Hematopoietic multipotent progenitor cell treated with erythropoietin and hydrocortisone succinate and interleukin-3 and kit ligand, for 8 days (in vitro differentiated cells): ENCODE measurements at regions not wholly inside any gene's neighbourhood (a gene's known extent, or its start where the extent isn't known, plus 50 kb on each side); places are given as distances from the start of the nearest gene placed in this dataset.
"Not testable (repeated sequence)": the region's sequence is repeated elsewhere in the genome, so short reads cannot be mapped to it uniquely, and the experiment has no call there.

Experiments
- DNase-seq: peaks from one replicate; pipeline ENCODE4 v3.0.0-alpha.2; 2015

DNA sequence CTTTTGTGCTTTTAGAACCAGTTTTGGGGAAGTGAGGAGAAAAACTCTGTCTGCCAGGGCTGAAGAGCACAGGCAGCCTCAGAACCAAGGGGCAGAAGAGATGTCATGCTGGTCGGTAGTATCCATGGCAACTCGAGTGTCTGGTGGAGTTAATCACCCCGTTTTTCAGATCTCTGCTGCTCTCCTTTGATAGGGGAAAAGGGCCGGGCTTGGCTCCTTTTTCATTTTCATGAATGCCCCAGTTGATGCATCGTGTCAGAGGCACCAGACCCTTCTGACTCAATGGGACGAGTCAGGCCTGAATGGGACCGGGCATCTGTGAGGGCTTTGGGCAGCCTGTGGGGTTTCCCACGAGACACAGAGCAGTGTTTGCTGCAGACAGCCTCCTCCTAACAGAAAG lies 304.6 kb downstream of the ABCC12 start:
- DNase-seq: no peak

DNA sequence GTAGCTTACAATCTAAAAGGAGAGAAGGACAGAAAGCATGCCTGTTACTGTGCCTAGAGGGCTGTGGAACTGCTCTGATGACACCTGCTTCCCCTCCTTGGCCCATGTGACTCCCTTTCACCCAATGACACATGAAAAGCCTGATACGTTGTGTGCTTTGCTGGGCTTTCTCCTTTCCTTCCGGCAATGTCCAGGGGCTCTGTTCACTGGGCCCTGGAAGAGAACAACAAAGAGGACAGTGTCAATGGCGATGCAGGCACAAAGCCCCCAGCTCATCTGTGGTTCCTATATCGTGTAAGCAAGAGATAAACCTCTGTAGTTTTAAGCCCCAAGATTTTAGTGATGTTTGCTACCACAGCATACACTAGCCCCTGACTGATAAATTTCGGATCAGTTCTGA lies 306.1 kb downstream of the ABCC12 start:
- no peak for DNase-seq

DNA sequence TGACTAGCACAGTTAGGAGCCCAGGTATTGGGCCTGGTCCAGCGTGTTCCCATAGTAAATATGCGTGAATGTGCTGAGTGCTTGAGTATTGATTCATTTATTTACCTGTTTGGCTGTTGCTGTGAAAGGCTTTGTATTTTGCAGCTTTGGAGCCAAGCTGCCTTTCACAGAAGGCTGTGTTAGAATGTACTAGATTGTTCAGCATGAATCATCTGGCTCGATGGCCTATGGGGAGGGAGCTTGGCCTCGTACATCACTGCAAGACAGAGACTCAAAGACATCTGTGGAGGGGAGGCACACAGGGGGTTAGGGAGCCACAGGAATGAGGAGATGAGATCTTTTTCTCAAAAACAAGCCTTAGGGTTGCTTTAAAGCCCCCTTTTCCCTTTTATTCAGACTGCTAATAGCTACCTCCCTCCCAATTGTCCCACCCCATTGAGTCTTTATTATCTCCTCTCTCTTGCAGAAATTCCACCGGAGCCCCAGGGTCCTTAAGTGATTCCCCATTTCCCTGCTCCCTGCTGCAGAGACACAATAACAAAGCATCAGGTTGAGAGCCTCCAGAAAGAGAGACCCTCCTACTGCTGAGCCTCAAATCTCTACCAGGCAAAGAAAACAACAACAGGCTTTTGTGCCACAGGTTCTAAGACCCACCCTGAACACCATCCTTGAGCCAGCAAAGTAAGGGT lies 307.2 kb downstream of the ABCC12 start:
- DNase-seq: no peak

DNA sequence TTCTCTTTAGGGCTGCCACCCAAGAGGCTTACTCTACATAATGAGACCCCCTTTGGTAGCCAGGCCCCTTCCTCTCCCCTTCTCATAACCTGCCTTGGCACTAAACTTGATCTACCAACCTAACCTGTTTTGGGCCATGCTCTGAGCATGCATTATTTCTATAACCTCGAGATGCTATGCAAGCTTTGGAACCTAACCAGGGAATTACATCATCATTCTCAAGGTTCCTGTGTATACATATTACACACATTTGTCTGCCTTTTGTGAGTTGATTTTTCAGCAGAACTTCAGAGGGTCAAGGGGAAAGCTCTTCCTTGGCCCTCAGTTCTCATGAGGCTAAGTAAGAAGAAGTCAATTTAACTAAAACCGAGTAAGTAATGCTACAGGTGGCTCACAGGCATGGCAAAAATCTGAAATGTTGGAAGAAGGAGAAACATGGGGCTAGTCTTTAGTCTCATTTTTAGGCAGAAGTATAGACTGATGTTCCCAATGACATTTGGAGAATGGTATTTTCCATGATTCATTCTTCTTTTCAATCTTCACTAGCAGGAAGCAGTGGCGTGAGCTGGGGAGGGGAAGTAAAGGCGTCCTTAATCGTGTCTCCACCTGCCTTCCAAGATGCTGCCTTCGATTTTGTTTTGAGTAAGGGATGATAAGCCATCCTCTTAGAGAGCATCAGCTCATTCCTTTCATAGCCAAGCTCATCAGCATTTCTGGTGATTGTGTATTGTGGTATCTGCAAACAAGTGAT lies 308.4 kb downstream of the ABCC12 start:
- no peak for DNase-seq

DNA sequence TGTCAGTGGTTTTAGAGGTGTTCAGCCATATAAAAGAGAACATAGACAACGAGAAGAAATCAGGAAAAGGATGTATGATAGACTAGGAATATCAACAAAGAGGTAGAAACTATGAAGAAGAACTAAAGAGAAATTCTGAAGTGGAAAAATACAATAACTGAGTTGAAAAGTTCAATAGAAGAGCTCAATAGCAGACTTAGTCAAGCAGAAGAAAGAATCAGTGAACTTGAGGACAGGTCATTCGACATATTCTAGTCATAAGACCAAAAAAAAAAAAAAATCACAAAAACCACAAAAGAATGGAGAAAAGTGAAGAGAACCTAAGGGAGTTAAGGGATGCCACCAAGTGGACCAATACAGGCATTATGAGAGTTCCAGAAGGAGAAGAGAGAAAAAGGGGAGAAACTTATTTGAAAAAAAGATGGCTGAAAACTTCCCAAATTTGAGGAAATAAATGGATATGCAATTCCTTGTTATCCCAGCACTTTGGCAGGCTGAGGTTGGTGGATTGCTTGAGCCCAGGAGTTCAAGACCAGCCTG lies 321.2 kb downstream of the ABCC12 start:
- no peak for DNase-seq

DNA sequence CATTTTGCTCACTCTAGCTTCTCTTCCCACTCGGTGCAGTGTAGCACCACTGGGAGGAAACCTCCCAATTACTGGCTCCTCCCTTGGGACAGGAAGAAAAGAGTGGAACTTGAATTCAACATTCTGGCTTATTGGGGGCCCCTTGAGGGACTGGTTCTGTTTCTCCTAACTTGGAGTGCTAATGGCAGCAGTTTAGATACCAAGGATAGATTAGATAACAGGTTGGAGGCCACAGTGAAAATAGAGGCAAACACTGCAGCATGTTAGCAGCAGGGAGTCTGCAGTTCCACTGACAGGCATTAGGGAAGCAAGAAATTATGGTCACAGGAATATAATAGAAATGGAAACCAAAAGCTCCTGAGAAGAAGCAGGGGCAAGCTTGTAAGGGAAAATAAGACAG lies 322.0 kb downstream of the ABCC12 start:
- DNase-seq: no peak

DNA sequence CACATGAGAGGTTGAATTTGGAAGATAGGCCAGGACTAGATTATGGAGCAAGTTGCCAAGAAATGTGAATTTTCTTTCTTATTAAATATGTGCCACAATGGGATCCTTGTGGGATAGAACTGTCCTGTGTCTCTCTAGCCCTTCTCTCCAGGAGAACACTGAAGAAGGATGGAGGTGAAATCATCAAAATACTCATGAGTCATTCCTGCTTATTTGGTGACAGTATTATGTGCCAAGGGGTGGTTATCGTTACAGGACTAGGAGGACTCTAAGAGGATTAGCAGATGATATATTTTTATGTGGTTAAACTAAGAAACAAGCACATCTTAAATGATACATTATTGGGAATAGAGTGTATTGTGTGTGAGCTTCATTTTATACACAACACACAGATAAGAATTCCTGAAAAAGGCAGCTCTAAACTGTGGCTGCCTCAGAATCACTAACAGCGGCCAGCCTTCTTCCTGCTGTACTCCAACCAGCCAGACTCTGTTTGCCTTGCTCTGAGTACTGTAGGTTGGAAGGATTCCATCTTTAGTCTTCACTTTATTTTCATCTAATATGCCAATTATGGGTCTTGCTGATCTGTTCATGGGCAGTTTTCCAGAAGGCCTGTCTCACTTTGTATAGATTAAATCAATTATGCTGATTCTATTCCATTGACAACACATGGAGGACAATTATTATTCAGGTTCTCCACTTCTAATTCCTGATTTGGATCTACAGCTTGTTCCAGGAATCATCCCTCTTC lies 325.8 kb downstream of the ABCC12 start:
- DNase-seq: no peak

DNA sequence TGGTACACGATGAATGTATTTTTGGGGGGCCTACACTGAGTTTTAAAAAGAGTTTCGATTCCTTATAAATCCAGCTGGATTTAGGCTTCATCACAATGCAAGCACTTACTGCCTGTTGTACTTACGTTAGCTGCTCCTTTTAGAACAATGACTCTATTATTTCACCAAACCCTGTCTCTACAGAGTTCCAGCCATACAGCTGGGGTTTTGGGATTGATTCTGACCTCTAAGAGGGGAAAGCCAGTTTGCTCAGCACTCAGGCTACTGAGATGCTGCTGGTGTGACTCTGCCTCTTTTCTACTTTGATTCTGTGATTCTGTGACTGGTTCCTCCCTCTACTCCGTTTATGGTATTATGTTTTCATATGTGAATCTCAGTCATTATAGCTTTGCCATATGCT lies 329.7 kb downstream of the ABCC12 start:
- no peak for DNase-seq

DNA sequence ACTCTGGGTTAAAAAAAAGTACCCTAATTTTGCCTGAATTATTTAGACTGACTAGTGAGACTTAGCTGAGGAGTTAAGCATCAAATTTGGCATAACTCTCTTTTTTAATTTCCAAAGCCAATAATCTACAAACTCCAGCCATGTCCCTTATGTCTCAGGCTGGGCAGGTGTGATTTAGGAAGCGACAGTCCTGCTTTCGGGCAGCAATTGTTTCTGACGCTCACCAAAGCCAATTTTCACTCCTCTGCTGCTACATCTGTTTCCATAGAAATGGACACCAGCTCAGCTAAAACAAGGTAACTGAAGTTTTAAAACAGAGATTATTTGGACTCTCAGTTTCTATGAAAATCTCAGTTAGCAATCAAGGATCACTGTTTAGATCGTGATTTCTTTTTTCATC lies 338.7 kb downstream of the ABCC12 start:
- no peak for DNase-seq

DNA sequence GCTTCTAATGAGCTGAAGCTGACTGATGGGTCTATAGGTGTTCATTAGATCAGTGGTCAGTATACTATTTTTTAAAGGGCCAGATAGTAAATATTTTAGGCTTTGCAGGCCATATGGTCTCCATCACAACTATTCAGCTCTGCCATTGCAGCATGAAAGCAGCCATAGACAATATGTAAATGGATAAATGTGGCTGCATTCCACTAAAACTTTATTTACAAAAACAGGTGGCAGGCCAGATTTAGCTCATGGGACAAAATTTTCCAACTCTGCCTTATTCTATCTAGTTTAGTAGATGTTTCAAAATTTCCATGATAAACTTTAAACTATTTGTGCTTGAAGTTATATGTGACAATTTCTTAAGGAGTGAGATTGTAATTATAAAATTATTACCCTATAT lies 339.3 kb downstream of the ABCC12 start:
- no peak for DNase-seq

DNA sequence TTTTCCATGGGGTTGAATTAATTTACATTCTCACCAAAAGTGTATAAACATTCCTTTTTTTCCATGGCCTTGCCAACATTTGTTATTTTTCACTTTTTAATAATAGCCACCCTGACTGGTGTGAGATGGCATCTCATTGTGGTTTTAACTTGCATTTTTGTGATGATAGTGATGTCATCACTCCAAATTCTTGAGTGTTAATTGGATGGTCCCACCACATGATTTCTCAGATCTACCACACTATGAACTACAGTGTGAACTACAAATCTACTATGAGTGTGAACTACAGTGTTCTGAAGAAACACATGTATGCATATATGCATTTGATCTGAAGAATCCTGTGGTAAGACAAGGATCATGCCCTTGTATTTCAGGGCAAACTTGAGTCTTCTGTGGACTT lies 340.1 kb downstream of the ABCC12 start:
- no peak for DNase-seq

DNA sequence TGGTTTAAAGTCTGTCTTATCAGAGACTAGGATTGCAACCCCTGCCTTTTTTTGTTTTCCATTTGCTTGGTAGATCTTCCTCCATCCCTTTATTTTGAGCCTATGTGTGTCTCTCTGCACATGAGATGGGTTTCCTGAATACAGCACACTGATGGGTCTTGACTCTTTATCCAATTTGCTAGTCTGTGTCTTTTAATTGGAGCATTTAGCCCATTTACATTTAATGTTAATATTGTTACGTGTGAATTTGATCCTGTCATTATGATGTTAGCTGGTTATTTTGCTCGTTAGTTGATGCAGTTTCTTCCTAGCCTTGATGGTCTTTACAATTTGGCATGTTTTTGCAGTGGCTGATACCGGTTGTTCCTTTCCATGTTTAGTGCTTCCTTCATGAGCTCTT lies 344.0 kb downstream of the ABCC12 start:
- not testable (repeated sequence) for DNase-seq

DNA sequence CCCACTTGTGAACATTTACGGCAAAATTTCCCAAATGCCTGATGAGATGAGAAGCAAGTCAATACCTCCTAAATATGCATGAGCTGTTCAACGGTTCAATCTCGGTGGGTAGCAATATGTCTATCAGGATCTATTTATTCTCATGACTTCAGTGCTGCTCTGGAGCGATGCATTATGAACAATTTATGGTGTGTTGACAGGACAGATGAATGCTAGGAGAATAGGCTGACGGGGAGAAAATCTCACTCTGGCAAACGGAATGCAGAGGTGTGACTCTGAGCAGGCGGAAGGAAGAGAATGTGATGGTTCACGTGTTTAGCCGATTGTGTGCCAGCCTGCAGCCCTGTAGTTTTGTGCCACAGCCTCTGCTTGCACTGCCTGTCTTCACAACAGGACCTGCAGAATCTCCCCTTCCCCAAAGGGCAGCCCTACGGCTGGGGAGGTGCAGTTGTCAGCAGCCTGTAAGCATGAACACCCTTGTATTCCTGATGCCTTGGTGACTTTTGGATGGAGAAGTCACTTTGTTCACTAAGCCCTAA lies 345.2 kb downstream of the PHKB start:
- no peak for DNase-seq

DNA sequence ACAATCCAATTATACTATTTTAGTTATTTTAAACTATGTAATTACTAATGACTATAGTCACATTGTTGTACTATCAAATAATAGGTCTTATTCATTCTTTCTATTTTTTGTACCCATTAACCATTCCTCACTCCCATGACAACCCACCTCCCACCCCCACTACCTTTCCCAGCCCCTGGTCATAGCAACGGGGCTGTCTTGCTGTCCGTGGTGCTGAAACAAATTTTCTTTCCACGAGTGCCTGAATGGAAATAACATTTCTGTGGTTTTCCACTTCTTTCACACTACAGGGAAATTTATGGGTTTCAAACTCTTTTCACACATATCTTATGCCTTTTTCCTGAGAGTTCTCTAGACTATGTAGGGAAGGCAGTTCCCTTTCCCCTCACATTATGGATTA lies 326.6 kb downstream of the PHKB start:
- DNase-seq: no peak

DNA sequence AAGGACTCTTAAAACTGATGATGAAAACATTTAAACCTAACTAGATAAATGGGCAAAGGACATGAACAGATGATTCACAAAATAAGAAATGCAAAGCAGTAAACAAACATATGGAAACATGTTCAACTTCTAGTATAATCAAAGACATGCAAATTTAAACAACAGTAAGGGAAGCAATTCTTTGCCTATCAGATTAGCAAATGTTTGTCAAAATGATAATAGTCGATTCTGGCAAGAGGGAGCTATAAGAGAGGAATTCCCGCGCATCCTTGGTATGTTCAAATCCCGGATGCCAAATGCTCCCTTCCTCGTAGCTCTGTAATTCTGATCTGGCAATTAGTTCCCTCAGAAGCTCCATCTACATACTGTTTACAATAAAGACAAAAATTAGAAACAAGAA lies 320.5 kb downstream of the PHKB start:
- DNase-seq: no peak

DNA sequence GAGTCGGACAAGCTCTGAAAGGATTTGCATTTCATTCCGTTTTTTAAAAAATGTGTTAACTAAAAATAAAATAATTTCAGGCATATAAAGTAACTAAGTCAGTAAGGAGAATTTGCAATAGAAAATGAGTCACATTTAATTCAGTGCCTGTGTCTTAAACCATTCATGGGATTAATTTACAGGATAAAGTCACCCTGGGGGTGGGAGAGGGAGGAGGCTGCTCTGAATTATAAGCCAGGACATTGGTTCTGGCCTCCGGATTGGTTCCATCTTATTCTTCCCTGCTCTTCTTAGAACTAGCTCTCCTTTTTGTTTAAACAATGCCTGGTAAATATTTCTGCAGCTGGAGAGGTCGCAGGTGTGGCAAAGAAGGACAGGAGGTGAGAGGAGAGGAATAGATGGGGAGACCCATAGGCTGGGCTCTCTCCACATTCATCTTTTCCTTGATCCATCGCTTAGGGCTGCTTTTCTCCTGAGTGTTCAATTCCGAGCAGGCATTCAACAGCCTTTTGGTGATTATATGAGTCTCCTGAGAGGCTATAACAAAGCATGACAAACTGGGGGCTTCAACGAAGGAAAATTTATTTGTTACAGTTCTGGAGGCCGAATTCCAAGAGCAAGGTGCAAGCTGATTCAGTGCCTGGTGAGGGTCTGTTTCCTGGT lies 319.2 kb downstream of the PHKB start:
- no peak for DNase-seq

DNA sequence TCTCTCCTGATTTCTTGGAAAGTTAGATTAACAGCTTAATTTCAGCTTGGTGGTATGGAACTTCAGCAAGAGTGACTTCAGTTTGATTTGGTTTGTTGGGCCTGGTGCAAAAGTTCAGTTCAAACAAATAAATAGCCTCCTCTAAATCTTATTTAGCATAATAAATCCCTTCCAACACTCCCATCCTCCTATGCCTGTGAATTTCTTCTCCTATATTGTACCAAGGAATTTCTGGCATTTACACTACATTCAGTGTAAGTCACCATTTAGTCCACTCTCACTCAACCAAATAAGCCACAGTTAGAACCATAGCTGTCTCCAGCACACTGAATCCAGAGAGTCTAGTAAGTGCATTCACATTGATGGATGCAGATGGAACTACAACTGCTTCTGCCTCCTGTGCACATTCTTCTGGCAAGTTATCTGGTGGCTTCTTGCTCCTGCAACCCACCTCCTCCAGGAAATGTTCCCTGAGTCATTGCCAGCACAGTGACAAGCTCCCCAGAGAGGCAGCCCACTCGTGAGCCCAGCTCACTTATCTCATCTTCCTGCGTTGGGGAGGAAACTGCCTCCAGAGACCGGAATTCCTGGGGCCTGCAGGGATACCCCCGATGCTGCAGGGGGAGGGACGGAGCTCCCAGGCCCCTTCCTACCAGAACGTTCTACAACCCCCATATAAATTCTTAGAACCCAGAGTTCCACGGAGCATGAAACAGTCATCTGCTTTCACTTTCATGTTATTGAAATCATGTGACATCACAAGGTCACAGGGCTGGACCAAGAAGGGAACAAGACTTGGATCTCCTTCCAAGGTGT lies 318.3 kb downstream of the PHKB start:
- DNase-seq: peak; percentile 4

DNA sequence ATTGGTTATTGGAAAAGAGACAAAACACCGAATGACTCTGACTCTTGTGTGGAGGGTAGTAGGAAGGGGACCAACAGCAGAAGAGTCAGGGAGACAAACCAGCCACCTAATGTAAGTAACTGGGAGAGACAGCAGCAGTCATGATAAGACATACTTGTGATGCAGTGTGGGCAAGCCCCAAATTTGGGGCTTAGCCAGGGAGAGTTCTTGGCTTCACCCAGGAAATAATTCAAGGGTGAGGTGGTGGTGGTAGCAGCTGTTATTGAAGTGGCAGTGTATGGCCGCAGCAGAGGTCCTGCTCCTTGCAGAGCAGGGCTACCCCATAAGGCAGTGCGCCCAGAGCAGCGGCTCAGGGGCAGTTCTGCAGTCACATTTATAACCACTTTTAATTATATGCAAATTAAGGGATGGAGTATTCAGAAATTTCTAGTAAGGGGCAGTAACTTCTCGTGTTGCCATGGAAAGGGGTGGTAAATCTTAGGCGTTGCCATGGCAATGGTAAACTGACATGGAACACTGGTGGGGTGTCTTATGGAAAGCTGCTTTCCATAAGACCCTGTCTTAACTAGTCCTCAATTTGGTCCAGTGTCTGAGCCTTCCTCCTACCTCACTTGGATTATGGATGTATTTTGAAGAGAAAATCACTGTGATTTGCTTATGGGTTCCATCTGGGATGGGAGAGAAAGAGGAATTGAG lies 317.1 kb downstream of the PHKB start:
- DNase-seq: no peak

DNA sequence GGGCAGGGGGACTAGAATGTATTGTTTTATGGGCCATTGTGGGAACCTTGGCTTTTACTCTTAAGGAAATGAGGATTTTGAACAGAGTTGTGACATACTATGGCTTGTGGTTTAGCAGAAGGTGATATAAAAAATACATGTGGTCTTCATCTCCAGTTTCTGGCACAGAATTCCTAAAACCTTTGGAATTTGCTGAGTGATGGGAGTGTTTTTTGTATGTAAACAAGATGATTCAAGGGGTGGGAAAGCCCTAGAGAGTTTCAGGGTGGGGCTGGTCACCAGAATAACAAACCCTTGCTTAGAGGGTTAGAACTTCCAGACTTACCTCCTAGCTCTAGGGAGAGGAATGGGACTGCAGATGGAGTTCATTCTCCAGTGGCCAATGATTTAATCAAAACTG lies 316.1 kb downstream of the PHKB start:
- DNase-seq: no peak

DNA sequence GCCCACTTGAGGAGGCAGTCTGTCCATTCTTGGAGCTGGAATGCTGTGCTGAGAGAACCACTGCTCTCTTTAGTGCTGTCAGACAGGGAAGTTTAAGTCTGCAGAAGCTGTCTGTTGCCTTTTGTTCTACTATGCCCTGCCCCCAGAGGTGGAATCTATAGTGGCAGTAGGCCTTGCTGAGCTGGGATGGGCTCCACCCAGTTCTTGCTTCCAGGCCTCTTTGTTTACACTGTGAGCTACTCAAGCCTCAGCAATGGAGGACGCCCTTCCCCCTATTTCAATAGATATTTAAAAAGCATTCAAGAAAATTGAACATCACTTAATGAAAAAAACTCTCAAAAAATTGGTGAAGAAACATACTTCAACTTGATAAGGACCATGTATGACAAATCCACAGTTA lies 313.5 kb downstream of the PHKB start:
- DNase-seq: no peak

DNA sequence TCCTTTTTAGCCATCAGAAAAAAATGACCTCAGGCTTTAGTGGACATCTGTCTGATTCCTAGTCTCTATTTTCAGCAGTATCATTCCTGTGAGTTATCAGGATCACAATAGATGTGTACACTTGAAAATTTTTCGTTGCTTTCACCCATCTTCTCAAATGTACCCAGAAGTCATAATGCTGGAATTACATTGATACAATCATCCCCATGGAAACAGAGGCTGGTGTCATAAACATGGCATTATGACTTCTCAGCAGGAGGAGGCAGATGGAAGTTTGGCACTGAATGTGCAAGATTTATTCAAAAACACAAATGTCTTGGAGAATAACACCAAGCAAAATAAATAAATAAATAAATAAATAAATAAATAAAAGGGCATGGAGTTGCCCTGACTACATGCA lies 292.5 kb downstream of the PHKB start:
- no peak for DNase-seq
